Stimulated activated CD4-positive, alpha-beta T cell treated with anti-CD3 and anti-CD28 coated beads, Interleukin-15, amount 100 ng/mL, for 48 hours (primary cell): ENCODE measurements at regions not wholly inside any gene's neighbourhood (a gene's known extent, or its start where the extent isn't known, plus 50 kb on each side); places are given as distances from the start of the nearest gene placed in this dataset.
A peak's percentile ranks its signal among the peaks of the same experiment; 100 is the strongest.

ENCODE experiments used
- DNase-seq, 2 donors: peaks; one replicate each; pipeline ENCODE4 v3.0.0-alpha.2; 2020; ENCODE audit warnings: low read depth in 2 of 2

DNA sequence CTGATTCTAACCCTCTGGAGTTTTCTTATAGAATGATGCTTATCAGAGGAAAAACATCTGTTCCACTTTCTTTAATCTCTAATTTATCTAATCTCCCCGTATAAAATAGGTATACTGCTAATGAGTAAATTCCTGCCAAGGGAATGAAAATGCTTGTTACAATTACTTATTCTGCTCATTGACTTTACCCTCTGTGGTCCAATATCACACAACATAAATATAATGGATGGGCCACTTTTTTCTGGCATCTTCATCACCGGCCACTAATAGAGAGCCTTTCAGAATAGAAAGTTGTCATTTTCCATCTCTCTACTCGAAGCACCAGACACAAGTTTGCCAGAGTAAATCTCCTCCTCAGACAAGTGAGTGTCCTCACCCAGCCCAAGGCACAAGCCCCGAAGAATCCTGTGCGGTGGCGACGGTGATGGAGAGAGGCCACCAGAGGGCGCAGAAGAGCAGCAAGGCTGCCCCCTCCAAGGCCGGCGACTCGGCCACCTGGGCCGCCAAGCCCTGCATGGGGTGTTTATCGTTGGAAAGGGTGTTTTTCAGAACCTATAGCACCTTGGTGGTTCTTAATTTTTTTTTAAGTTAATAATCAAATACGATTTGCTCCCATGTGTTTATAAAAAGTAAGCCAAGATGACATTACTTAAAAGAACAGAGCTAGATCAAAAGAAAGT lies 212.9 kb upstream of the ARID1B start:
- peak; percentile 50 to 68 for DNase-seq

DNA sequence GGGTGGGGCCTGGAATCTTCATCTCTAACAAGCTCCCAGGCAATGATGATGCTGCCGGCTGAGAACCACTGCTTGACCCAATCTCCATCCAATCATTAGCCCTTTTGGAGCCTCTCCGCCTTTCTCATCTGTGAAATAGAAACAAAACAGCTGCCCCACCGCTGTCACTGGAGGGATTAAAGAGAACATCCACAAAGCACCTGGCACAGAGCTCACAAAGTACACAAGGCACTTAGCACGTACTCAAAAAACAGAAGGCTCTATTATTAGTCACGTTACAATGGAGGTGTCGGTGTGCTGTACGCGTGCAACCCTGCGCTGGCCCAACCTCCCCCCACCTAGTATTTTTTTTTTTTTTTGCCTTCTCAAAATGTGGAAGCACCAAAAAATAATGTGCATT lies 213.5 kb upstream of the ARID1B start:
- no peak for DNase-seq

DNA sequence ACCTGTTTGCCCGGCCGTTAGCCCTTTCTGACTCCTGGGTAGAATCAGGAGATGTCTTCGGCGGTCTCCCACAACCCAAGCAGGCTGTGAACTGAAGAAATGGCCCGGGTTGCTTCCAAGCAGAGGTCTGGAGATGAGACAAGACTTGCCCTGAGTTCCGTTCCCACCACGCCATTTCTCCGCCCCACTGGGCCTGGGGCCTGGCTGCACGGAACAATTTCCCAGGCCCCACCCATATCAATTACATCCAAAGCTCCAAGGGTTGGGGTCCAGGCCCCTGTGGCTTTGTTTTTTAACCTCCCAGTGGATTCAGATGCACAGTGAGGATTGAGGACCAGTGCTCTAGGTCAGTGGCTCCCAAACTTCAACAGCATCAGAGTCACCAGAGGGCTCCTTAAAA lies 214.5 kb upstream of the ARID1B start:
- no peak for DNase-seq

DNA sequence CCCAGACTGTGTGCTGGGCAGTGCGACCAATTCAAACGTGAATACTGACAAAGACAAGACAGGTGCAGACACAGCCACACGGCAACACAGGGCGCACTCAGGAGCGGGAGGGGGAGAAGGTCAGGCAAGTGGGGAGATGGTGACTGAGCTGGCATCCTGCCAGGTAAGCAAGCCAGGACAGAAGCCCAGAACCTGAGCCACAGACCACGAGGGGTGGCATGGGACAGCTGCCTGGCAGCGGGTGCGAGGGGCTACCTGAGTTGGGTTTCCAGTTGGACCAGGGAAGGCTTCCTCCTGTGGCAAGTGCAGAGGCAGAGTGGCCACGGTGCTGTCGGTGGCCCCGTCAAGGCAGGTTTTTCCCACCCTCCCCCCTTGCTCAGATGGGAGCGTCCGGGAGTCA lies 215.2 kb upstream of the ARID1B start:
- no peak for DNase-seq

DNA sequence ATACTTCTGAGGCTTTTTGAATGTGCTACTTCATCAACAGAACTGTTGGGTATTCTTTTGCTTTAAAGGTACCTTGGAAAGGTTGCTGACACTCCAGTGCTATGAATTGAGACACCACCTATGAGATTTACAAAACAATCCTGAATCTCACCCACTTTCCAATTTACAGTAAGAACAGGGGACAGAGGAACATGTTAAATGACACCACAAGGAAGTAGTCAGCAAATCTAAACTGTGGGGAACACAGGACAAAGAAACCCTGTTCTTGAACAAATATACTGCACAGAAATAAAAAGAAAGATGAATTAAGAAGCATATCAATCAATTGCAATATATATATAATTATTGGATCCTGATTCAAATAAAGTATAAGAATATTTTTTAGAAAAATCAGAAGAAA lies 216.7 kb upstream of the ARID1B start:
- DNase-seq, result no peak

DNA sequence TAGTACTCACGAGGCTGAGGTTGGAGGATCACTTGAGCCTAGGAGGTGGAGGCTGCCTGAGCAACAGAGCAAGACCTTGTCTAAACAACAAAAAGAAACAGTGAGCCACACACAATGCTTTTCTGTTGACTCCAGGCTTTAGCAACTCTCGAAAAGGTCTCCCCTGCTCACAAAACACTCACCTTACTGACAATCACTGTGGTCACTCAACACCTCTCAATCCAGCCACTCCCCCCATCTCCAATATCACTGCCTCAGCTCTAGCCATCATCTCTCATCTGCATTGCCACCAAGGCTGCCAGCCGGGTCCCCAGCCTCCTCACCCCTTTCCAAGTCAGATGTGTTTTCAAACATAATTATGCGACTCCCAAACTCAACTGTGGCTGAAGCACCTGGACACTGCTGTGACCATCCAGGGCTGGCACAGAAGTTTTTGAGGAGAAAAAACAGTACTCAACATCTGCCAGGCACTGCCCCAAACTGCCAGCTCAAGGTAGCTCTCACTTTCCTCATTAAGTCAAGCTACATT lies 218.0 kb upstream of the ARID1B start:
- DNase-seq, result no peak

DNA sequence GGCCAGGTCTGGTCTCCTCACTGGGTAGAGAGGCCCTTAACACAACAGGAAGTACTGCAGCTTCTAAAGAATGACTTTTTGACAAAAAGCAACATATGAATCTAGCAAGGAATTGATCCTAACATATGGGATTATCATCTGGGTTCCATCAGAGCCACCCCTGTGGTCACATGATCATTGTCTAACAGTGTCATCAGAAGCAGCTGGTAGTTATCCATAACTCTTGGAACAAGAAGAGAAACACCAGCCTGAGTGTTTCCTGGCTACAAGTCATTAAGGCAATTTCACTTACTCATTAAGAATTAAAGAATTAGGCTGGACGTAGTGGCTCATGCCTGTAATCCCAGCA lies 219.3 kb upstream of the ARID1B start:
- no peak for DNase-seq

DNA sequence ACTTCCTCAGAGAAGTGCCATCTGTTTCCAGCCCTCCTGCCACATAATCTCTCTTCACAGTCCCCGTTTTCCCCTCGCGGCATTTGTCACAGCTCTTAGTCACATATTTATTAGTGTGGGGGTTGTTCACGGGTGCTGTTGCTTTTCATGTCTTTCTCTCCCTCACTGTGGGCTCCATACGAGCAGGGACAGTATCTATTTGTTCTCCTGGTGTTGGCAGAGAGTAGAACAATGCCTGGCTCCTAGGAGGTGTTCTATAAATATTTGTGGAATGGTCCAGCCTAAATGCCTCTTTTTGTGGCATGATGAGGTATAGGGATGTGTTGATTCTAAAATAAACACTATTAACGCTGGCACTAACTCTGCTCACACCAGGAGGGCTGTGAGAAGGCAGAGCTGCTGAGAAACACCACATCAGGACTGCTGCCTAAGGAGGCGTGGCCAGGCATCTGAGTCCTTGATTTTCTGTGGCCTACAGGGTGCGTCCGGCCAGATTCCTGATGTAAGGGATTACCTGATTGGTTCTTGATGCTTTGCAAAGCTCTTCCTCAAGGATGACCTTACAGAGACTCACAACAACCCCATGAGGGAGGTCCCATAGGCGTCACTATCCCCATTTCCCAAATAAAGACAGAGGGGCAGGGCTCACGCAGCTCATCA lies 219.8 kb upstream of the ARID1B start:
- DNase-seq, result no peak

DNA sequence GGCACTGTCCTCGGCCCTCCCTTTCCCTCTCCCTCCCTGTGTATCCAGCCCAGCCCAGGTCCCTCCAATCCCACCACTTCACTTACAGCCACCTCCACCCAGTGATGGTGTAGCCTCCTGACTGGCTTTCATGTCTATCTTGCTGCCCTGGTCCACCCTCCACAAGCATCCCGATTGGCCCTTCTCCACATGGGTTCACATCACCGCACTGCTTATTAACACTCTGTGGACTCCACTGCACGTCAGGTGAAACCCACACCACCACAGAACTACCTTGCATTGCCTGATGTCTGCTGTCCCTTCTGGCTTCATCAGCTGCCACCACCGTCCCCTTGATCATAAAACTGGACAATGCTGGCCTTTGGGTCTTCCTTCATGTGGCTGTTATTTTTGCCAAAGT lies 220.4 kb upstream of the ARID1B start:
- DNase-seq, result no peak

DNA sequence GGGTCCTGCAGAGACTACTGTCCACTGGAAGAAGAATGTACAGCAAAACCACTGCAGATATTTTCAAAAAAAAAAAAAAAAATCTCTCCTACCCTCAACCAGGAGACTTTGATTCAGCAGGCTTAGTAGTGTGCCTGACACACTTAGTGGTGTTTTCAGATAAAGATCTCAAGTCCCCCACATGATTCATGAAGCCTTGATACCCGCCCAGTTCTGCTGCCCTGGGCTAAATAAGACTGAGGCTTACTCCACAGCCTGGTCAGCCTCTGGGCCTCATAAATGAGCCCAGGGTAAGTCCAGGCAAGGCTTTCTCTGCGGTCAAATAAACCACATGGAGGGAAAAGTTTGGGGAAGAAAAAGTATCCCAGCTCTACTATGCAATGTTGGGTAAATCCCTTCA lies 222.1 kb upstream of the ARID1B start:
- no peak for DNase-seq

DNA sequence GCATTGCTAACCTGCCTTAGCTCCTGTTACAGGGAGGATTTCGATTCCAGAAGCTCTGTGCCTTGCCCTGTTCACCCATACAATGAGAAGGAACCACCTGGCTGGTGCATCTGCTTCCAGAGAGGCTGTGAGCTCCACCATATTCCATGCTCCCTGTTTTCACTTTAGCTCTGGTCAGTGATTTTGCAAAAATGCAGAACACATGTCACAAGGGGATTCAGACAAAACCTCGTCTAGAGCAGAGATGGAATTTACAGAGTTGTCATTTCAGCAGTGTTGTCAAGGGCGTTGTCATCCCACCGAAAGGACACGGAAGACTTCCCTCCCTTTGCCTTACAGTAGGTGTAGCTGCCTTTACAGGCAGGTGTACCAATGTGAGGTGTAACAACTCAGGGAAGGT lies 223.0 kb upstream of the ARID1B start:
- no peak for DNase-seq

DNA sequence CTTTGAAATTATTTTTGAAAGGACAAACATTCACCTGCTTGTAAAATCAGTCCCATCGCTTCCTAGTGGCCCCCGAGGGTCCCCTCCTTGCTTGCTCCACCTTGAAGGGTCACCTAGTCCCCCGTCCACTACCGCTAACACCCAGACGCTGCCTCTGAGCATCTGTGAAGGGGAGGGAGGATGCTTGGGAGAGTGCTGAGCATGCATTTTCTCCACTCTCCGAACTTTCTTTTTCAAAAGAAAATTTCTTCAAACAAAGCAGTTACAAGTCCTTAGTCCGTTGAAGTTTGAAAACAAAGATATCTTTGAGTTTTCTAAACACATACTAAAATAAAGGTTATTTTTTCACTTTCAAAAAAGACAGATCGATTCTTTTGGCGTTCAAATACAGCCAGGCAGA lies 224.3 kb upstream of the ARID1B start:
- DNase-seq, result no peak

DNA sequence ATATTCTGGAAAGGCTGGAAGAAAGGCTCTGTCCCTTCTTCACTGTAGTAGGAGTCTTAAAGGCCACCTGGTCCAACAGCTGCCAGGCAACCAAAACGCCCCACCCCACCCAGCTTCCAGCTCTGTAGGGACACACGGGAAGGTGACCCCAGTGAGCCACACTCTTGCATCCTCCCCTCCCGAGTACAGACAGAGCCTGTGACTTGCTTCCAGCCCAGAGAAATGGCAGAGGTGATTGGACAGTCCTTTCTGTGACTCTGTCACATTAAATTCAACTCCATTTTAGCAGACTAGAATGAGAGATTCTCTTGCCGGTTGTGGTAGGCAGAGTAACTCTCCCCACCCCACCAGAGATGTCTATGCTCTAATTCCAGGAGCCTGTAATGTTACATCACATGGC lies 226.2 kb upstream of the ARID1B start:
- no peak for DNase-seq

DNA sequence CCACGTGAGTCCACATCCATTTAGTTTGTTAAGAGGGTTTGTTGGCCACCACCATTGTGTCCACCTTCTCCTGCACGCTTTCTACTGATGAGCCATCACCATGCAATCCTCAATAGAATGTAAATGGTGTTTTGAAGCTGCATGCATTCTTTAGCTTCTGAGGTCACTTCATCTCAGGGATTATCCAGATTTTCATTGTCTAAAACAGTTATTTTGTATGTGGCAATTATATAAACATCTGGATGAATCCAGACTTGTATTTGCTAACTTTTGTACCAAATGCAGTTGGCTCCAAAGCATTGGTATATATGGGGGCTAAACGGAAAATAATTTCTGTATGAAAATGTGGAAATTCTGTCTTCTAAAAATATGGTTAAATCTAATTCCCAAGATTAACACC lies 231.2 kb upstream of the ARID1B start:
- DNase-seq, result no peak

DNA sequence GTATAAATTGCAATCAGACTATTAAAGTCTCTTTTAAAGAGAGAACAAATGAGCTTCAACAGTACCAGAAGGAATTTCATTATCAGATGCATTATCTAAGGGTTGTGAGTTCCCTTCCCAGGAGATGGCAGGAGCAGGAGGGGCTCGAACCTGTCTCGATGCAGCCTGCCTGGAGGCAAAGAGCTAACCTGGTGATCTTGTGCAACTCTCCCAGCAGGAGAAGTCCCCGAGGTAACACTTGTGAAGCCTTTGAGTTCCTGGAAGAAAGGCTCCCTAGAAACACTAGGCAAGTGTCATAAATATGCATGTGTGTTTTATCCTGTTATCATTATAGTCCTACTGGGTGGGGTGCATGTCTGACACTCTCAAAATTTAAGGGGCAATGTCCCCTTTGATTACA lies 232.2 kb upstream of the ARID1B start:
- DNase-seq, result no peak

DNA sequence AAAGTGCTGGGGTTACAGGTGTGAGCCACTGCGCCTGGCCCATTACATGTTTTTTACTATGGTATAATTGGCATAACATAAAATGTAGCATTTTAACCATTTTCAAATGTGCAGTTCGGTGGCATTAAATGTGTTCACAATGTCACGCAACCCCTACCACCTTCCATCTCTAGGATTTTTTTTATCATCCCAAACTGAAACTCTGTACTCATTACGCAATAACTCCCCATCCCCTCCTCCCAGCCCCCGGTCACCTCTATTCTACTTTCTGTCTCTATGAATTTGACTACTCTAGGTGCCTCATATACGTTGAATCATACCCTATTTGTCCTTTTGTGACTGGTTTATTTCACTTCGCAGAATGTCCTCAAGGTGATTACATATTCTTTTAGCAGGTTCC lies 233.1 kb upstream of the ARID1B start:
- DNase-seq, result no peak

DNA sequence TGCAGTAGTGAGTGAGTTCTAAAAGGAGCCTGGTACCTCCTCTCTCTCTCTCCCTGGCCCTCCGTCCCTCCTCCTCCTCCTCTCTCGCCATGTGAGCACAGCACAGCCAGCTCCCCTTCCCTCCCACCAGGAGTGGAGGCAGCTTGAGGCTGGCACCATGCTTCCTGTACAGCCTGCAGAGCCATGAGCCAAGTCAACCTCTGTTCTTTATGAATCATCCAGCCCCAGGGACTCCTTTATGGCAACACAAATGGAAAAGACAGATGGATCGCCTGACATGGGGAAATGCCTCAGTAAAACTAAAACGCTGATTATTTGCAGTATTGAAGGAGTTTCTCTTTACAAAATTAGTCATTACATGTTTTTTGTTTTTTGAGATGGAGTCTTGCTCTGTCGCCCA lies 233.7 kb upstream of the ARID1B start:
- no peak for DNase-seq

DNA sequence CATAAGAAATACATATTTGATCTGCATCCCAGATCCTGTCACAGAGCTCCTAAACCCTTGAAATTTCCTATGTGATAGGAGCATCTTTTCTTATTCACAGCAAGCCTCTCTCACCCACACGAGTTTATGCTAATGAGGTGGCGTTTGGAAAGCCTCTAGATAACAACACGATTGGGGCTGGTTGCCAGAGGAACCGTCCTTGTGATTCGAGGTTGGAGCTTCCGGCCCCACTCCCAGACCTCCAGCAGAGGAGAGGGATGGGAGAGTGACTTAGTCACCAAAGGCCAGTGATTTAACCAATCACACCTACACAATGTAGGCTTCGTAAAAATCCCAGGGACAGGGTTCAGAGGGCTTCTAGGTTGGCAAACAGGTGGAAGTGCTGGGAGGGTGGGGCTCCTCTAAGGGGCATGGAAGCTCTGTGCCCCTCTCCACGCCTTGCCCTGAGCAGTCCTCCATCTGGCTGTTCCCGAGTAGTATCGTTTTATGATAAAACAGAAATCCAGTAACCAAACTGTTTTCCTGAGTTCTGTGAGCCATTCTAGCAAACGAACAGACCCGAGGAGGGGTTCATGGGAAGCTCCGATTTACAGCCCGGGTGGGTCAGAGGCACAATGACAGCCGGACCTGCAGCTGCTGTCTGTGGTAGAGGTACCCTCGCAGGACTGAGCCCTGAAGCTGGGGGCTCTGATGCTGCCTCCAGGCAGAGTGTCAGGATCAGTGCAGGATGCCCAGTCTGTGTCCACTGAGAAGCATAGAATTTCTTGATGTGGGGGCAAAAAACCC lies 238.1 kb upstream of the ARID1B start:
- no peak for DNase-seq

DNA sequence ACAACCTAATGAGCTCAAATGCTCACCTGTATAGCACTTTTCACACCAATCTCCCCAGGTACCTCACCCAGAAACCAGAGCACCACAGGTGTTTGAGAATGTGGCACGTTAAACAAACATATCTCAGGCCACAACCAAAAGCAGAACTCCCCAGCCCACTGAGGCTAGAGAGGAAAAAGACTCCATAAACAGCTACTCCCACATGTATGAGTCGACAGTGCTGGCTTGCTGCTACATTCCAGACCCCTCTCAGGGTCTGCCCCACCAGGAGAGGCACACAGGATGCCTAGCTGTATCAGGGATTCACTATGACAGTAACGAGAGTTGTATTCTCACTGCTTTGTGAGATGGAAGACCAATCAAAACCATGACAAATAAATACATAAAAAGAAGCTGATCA lies 242.6 kb upstream of the ARID1B start:
- no peak for DNase-seq

DNA sequence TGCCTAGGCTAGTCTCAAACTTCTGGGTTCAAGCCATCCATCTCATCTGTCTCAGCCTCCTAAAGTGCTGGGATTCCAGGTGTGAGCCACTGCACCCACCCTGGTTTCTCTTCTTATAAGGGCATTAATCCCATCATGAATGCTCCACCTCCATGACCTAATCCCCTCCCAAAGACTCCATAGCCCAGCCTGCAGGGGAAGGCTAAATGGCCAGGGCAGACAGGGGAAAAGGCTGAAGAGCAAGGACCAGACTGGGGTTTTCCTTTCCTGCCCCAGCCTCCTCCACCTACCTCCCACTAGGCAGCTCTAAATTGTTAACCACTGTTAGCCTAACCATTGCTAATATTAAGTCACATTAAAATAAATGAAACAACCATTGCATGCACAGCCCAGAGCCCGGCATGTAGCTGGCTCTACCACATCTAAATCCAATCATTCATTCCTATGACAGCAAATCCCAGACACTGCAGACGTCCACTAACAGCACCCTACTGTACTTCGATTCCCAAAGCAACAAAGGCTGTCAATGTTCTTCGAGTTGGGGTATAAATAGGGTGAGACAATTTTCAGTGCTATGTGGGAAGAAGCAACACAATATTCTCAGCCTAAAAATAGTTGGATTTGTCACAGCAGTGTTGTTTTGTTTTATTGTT lies 243.2 kb upstream of the ARID1B start:
- no peak for DNase-seq

DNA sequence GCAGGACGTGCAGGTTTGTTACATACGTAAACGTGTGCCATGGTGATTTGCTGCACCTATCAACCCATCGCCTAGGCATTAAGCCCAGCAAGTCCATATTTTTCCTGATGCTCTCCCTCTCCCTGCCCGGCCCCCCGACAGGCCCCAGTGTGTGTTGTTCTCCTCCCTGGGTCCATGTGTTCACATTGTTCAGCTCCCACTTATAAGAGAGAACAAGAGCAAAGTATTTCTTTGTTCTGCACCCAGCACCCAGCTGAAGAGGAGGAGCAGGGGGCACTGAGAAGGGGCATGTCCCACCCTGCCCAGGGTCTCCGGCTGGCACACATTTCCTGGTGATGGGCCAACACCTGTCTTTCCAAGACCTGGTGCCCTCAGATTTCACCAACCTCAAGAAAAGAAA lies 251.1 kb upstream of the ARID1B start:
- DNase-seq, result no peak

DNA sequence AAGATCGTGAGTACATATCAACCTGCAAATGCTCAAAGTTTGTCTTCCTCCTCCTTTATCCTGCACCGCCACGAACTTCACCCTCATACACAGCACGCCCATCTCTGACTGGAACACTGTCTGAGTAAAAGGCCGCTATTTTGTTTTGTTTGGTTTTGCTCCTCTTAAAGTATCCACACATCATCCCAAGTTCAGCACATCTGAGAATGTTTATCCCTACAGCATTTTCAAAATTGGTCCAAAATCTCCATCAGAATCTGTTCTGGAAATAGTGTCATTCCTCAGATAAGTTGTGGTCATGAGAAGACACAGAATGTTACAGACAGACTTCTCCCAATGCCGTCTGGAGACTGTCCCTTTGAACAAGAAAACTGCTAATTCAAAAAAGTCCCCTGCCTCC lies 251.6 kb upstream of the ARID1B start:
- DNase-seq, result no peak

DNA sequence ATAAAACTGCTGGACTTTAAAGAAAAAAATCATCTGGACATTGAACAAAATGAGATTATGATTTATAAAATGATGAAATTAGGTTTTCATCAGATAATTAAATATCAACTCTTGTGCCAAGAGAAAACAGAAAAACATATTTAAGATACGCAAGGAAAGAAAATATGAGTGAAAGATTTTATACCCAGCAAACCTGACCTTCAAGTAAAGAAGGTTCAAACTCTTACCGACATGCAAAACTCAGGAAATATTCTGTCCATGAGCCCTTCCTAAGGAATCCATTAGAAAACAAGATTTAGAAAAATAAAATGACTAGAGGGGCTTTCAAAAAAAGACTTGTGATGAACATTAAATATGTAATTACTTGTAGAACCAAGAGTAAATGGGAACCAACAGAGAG lies 257.2 kb upstream of the ARID1B start:
- no peak for DNase-seq
